HG03442 (cell line): ENCODE measurements at regions not wholly inside any gene's neighbourhood (a gene's known extent, or its start where the extent isn't known, plus 50 kb on each side); places are given as distances from the start of the nearest gene placed in this dataset.

Experiments used
- ATAC-seq: cut with Tn5 transposase; IDR thresholded peaks from one replicate; pipeline ENCODE4 v1.9.1; 2021; ENCODE audit warnings: mild to moderate bottlenecking, moderate library complexity; ENCODE audit not compliant: unreplicated experiment

DNA sequence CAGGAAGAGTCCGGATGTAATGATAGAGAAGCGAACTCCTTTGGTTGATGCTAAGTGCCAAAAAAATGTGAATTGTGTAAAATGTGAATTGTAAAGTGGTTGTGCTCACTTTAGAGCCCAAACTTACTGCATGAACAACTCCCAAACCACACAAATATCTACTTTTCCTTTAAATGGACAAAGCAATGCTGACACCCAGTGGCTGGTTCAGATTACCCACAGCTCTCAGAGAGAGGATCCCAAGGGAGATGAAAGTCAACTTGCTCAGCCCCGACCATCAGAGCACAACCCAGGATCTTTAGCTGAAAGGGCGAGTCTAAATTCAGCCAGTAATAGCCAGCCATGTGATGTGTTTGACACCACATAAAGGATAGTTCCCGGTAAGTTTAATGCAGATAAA lies 133.7 kb downstream of the NMUR2 start:
- ATAC-seq = no peak

DNA sequence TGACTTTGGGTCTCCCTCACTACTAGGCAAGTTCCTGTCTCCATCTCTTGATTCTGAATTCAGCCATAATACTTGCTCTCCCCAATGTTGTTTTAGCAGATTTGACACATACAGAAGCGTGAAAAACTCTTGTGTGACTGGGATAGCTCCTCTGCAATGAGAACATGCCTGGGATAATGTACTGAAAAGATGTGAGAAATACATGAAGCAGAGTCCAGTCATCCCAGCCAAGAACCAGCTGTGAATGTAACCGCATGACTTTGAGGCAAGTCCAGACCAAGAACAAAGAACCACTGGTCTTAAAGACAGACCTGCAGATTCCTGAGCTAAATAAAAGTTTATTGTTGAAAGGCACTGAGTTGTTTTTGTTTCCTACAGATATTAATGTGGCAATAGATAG lies 135.0 kb downstream of the NMUR2 start:
- no peak for ATAC-seq

GRCh38 chr5:152269533-152269932 lies 135.5 kb downstream of the NMUR2 start:
- no peak for ATAC-seq

GRCh38 chr5:152264645-152265254 lies 140.3 kb downstream of the NMUR2 start:
- no peak for ATAC-seq

- no peak for ATAC-seq
Observed at GRCh38 chr5:152262667-152263066, 142.4 kb downstream of the NMUR2 start.

DNA sequence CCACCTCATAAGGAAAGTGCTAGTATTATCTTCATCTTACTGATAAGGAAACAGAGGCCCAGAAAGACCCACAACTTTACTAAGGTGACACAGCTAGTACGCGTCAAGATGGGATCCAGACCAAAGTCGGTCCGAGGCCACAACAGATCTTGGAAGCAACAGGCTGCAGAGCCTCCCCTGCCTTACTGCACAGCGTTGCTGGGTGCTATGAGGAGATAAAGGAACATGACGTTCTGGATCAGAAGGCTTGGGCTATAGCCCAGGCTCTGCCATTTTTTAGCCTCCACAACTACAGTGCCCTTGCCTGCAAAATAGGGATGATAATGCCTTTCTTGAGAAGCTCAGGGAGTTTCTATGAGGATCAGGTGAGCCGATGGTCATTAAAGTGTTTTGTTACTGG lies 144.1 kb downstream of the NMUR2 start:
- ATAC-seq = no peak

- no peak for ATAC-seq
Observed at GRCh38 chr5:152259702-152260101, 145.4 kb downstream of the NMUR2 start.

GRCh38 chr5:152256580-152256979 lies 148.5 kb downstream of the NMUR2 start:
- no peak for ATAC-seq

- ATAC-seq = no peak
Observed at GRCh38 chr5:152255411-152255810, 149.7 kb downstream of the NMUR2 start.

- ATAC-seq = no peak
Observed at GRCh38 chr5:152247850-152248385, 157.2 kb downstream of the NMUR2 start.

DNA sequence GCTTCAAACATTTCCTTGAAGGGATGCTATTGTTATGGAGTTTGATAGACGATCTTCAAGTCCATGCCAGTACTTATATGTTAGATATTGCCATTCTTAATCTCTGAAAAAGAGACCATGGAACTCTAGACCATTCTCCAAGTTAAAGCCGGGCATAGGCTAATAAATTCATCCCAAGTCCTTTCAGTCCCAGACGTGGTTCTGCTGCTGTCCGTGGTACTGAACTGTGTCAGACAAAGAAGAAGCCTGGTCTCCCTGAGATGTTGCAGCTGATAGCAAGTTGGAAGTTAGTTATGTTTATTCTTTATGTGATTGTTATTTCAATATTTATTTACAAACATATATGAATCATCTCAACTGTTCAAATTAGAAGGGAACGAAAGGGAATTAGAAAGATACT lies 158.7 kb downstream of the NMUR2 start:
- no peak for ATAC-seq

DNA sequence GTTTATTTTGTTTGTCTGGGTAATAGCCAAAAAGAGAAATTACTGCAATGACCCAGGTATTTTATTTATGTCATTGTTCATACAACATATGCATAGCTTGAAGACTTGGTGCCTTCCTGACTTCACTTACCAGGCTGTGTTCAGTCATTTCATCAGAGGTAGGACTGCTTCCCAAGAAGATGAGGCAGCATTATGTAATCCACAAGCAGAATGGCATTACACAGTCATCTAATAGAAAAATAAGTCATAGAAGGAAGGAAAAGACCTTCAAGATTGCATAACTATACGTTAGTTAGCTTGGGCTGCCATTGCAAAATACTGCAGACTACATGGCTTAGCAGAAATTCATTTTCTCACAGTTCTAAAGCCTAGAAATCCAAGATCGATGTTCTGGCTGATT lies 167.5 kb downstream of the NMUR2 start:
- no peak for ATAC-seq

- no peak for ATAC-seq
Observed at GRCh38 chr5:152226191-152226590, 178.9 kb downstream of the NMUR2 start.

GRCh38 chr5:152221721-152222629 lies 183.1 kb downstream of the NMUR2 start:
- ATAC-seq = no peak

DNA sequence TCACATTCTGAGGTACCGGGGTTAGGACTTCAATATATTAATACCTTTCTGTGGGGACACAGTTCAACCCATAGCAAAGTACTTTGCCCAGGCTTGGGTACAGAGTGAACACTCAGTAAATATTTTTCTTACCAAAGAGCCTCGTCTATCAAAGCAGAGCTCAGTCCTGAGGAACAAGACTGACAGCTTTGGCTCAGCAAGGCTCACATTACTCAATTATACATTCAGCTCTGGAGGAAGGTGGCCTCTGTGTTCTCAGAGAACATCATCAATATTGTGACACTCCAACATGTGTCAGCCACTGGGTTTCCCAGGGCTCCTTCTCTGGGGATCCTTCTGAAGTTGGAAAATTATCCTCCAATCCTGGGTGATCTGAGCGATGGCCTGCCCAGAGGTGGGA lies 186.4 kb downstream of the NMUR2 start:
- no peak for ATAC-seq

GRCh38 chr5:152205804-152206203 lies 199.3 kb downstream of the NMUR2 start:
- no peak for ATAC-seq

GRCh38 chr5:152202321-152202720 lies 202.8 kb downstream of the NMUR2 start:
- no peak for ATAC-seq

- no peak for ATAC-seq
Observed at GRCh38 chr5:152193391-152194107, 211.5 kb downstream of the NMUR2 start.

GRCh38 chr5:152188251-152188650 lies 216.8 kb downstream of the NMUR2 start:
- ATAC-seq = no peak

GRCh38 chr5:152187668-152188067 lies 217.4 kb downstream of the NMUR2 start:
- no peak for ATAC-seq

DNA sequence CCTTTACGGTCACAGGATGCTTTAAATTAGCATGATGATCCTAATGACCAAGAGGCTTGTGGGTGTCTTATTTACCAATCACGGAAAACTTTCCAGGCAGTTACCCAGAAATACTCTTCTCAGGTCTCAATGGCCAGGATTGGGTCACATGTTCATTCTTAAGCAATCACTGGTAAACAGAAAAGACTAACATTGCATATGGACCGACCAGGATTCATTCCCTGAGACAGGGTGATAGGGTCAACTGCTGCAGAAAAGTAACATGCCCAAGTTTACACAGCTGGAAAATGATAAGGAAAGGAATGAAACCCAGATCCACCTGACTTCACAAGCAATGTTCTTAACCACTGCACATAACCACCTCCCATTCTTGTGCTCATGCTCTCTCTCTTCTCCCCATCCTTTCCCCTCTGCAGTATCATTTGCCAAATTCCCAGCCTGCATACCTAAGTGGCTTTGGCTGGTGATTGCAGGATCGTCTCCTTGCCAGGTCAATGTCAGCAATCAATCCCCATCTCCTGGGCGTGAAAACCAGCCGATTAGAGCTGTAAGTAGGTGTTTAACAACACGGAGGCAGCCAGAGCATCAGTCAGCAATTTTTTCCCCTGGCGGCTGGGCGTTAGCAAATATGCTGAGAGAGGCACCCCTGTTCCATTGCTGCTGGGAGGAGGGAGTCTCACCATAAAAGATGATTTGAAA lies 219.4 kb downstream of the NMUR2 start:
- ATAC-seq = no peak
